GM18507 (cell line): ENCODE measurements at regions not wholly inside any gene's neighbourhood (a gene's known extent, or its start where the extent isn't known, plus 50 kb on each side); places are given as distances from the start of the nearest gene placed in this dataset.
"Not testable (repeated sequence)": the region's sequence is repeated elsewhere in the genome, so short reads cannot be mapped to it uniquely, and the experiment has no call there.

Experiments
- DNase-seq: peaks from one replicate; pipeline ENCODE4 v3.0.0; 2011; ENCODE audit warnings: low read depth; ENCODE audit not compliant: insufficient read length; ENCODE audit errors: extremely low spot score
- FAIRE-seq: peaks from 2 replicates; lab custom pipeline; 2011; peaks lifted over from hg19 to GRCh38; lab: Jason Lieb, UNC

- no peak for DNase-seq
- FAIRE-seq = no peak
These were observed 124.6 kb upstream of the KCNAB1 start for GRCh38 chr3:155995525-155996370.

- no peak for DNase-seq
- no peak for FAIRE-seq
These were observed 123.5 kb upstream of the KCNAB1 start for GRCh38 chr3:155996882-155997281.

- not testable (repeated sequence) for DNase-seq, FAIRE-seq
These were observed 122.2 kb upstream of the KCNAB1 start for GRCh38 chr3:155998173-155998572.

GRCh38 chr3:156005736-156006135 lies 114.6 kb upstream of the KCNAB1 start:
- FAIRE-seq = no peak
- no peak for DNase-seq

- FAIRE-seq = no peak
- DNase-seq = no peak
These were observed 109.5 kb upstream of the KCNAB1 start for GRCh38 chr3:156010829-156011228.

- DNase-seq = no peak
- FAIRE-seq = no peak
These were observed 105.9 kb upstream of the KCNAB1 start for GRCh38 chr3:156014489-156014888.

- no peak for FAIRE-seq
- DNase-seq = no peak
These were observed 103.5 kb upstream of the KCNAB1 start for GRCh38 chr3:156016902-156017301.

GRCh38 chr3:156017352-156018030 lies 102.9 kb upstream of the KCNAB1 start:
- no peak for FAIRE-seq
- no peak for DNase-seq

- no peak for FAIRE-seq
These were observed 95.4 kb upstream of the KCNAB1 start for GRCh38 chr3:156024904-156025533.

GRCh38 chr3:156029208-156029607 lies 91.2 kb upstream of the KCNAB1 start:
- DNase-seq (no peak), FAIRE-seq (no peak)

More at GRCh38 chr3:156024904-156025533, 95.4 kb upstream of the KCNAB1 start:
- DNase-seq = no peak

- no peak for FAIRE-seq
These were observed 89.7 kb upstream of the KCNAB1 start for GRCh38 chr3:156030723-156031122.

GRCh38 chr3:156033428-156033827 lies 87.0 kb upstream of the KCNAB1 start:
- FAIRE-seq = no peak
- no peak for DNase-seq

More at GRCh38 chr3:156030723-156031122, 89.7 kb upstream of the KCNAB1 start:
- DNase-seq = no peak

- FAIRE-seq (no peak), DNase-seq (no peak)
These were observed 85.2 kb upstream of the KCNAB1 start for GRCh38 chr3:156035158-156035557.

GRCh38 chr3:156036258-156037053 lies 83.9 kb upstream of the KCNAB1 start:
- FAIRE-seq (no peak), DNase-seq (no peak)

- FAIRE-seq = no peak
- DNase-seq = no peak
These were observed 83.0 kb upstream of the KCNAB1 start for GRCh38 chr3:156037356-156037755.

- FAIRE-seq (no peak), DNase-seq (no peak)
These were observed 81.5 kb upstream of the KCNAB1 start for GRCh38 chr3:156038869-156039268.

- DNase-seq (no peak), FAIRE-seq (no peak)
These were observed 80.3 kb upstream of the KCNAB1 start for GRCh38 chr3:156040041-156040440.

- not testable (repeated sequence) for DNase-seq, FAIRE-seq
These were observed 79.0 kb upstream of the KCNAB1 start for GRCh38 chr3:156041216-156041841.

- not testable (repeated sequence) for DNase-seq, FAIRE-seq
These were observed 78.5 kb upstream of the KCNAB1 start for GRCh38 chr3:156041856-156042255.
